Fibroblast of the aortic adventitia (primary cell): ENCODE measurements at regions not wholly inside any gene's neighbourhood (a gene's known extent, or its start where the extent isn't known, plus 50 kb on each side); places are given as distances from the start of the nearest gene placed in this dataset.

Experiments used
- DNase-seq: peaks from one replicate; pipeline ENCODE4 v3.0.0-alpha.2; 2010; ENCODE audit warnings: low read depth
- H3K4me3 ChIP-seq: 2 replicates; pipeline ENCODE4 v1.5.1; 2011; ENCODE audit warnings: low read depth, mild to moderate bottlenecking, control low read depth, low read length, moderate library complexity
- CTCF ChIP-seq: IDR thresholded peaks from 2 replicates; pipeline ENCODE4 v1.5.1; 2011; ENCODE audit warnings: mild to moderate bottlenecking, low read length, control low read depth, inconsistent platforms; ENCODE audit not compliant: insufficient read depth

GRCh38 chr11:122488892-122489706, 166.4 kb upstream of the UBASH3B start:
- no peak for DNase-seq
- no peak for TF ChIP-seq CTCF
- H3K4me3 ChIP-seq = no peak overlapping the region

- no peak for TF ChIP-seq CTCF
- no peak for DNase-seq
- no peak overlapping the region for H3K4me3 ChIP-seq
Observed at GRCh38 chr11:122487669-122488068, 167.9 kb upstream of the UBASH3B start.

GRCh38 chr11:122486793-122487495, 168.6 kb upstream of the UBASH3B start:
- DNase-seq = no peak
- TF ChIP-seq CTCF = no peak
- H3K4me3 ChIP-seq = no peak overlapping the region

- DNase-seq = peak; percentile 19
- H3K4me3 ChIP-seq = no peak overlapping the region
- TF ChIP-seq CTCF = no peak
Observed at GRCh38 chr11:122478986-122479385, 176.5 kb upstream of the UBASH3B start.

- no peak for TF ChIP-seq CTCF
- DNase-seq = no peak
- H3K4me3 ChIP-seq = no peak overlapping the region
Observed at GRCh38 chr11:122468965-122469364, 186.6 kb upstream of the UBASH3B start.

- TF ChIP-seq CTCF = no peak
- no peak for DNase-seq
- no peak overlapping the region for H3K4me3 ChIP-seq
Observed at GRCh38 chr11:122463530-122463929, 192.0 kb upstream of the UBASH3B start.
